Endothelial cell of umbilical vein (primary cell): ENCODE measurements at regions not wholly inside any gene's neighbourhood (a gene's known extent, or its start where the extent isn't known, plus 50 kb on each side); places are given as distances from the start of the nearest gene placed in this dataset.

ENCODE experiments used
- BruUV-seq: library from RNA; stranded (reverse); fragments of 400-500 nt; replicated peaks from 2 replicates; lab custom pipeline; 2021; lab: Mats Ljungman, UMichigan
- CTCF ChIA-PET: fragments of 300-600, 350-600 bp; sonication (Branson Sonifier 250); formaldehyde crosslinking; loops from one replicate; lab custom pipeline; 2021; ENCODE audit warnings: antibody characterized with exemption, inconsistent platforms; lab: Charles Lee
- POLR2A ChIA-PET: fragments of 300-600, 350-600 bp; sonication (Branson Sonifier 250); formaldehyde crosslinking; loops from one replicate; lab custom pipeline; 2021; ENCODE audit warnings: antibody characterized with exemption, inconsistent platforms; lab: Charles Lee
- DNase-seq: peaks from one replicate; pipeline ENCODE4 v3.0.0-alpha.2; 2011; ENCODE audit warnings: low read depth, low spot score
- FAIRE-seq: peaks from 2 replicates; lab custom pipeline; 2011; peaks lifted over from hg19 to GRCh38; lab: Jason Lieb, UNC
- H2AFZ ChIP-seq: 2 replicates; pipeline ENCODE4 v1.6.0; 2012; ENCODE audit warnings: low read depth, low read length, control low read depth, inconsistent platforms
- H3K27ac ChIP-seq: 2 replicates; pipeline ENCODE4 v1.5.1; 2011; ENCODE audit warnings: low read depth, mild to moderate bottlenecking, control low read depth, low read length, moderate library complexity; ENCODE audit not compliant: insufficient read depth
- H3K27me3 ChIP-seq, 2 experiments: 2 replicates each; pipeline versions ENCODE4 v1.6.0 to v1.6.1; 2011; ENCODE audit warnings: low read length in 2 of 2, mixed read lengths in 1 of 2; ENCODE audit not compliant: control insufficient read depth in 2 of 2, insufficient read depth in 2 of 2
- H3K36me3 ChIP-seq, 2 experiments: 2 replicates in 1 of 2; 3 replicates in 1 of 2; pipeline ENCODE4 v1.5.1; 2011; ENCODE audit warnings: low read length in 2 of 2, mild to moderate bottlenecking in 1 of 2, moderate library complexity in 1 of 2; ENCODE audit not compliant: control insufficient read depth in 2 of 2, insufficient read depth in 2 of 2; ENCODE audit errors: extremely low read depth in 1 of 2
- H3K4me1 ChIP-seq: 3 replicates; pipeline ENCODE4 v1.5.1; 2011; ENCODE audit warnings: mild to moderate bottlenecking, low read length; ENCODE audit not compliant: control insufficient read depth, insufficient read depth; ENCODE audit errors: extremely low read depth
- H3K4me2 ChIP-seq: 2 replicates; pipeline ENCODE4 v1.6.1; 2011; ENCODE audit warnings: low read length, control low read depth, mixed read lengths; ENCODE audit not compliant: insufficient read depth
- H3K4me3 ChIP-seq, 3 experiments: fragments of 200-600 bp in 1 of 3; sonication (generic), shearing (Covaris generic) in 1 of 3; replicated peaks in 1 of 3; 2 replicates each; pipeline ENCODE4 v1.5.1; 2011 to 2016; ENCODE audit warnings: control low read depth in 3 of 3, low read length in 3 of 3, mild to moderate bottlenecking in 2 of 3, inconsistent platforms in 1 of 3, low read depth in 1 of 3, moderate library complexity in 1 of 3; ENCODE audit not compliant: insufficient read depth in 1 of 3
- H3K79me2 ChIP-seq: 2 replicates; pipeline ENCODE4 v1.6.0; 2012; ENCODE audit warnings: low read length, inconsistent platforms; ENCODE audit not compliant: control insufficient read depth, insufficient read depth
- H3K9ac ChIP-seq: replicated peaks from 2 replicates; pipeline ENCODE3; 2011; ENCODE audit warnings: low read length, control low read depth; ENCODE audit not compliant: insufficient read depth; ENCODE audit errors: extremely low read depth
- H3K9me1 ChIP-seq: replicated peaks from 3 replicates; pipeline ENCODE4 v1.6.0; 2011; ENCODE audit warnings: mild to moderate bottlenecking, low read length; ENCODE audit not compliant: control insufficient read depth, insufficient read depth; ENCODE audit errors: extremely low read depth
- H3K9me3 ChIP-seq: replicated peaks from 2 replicates; pipeline ENCODE4 v1.5.1; 2012; ENCODE audit warnings: low read length, inconsistent platforms; ENCODE audit not compliant: control insufficient read depth, insufficient read depth
- H4K20me1 ChIP-seq: replicated peaks from 2 replicates; pipeline ENCODE3; 2011; ENCODE audit warnings: mild to moderate bottlenecking, low read length; ENCODE audit not compliant: control insufficient read depth, insufficient read depth; ENCODE audit errors: extremely low read depth
- CTCF ChIP-seq, 2 donors: IDR thresholded peaks; 1 replicate in 1 of 2; 2 replicates in 1 of 2; pipeline ENCODE4 v1.5.1; 2011; ENCODE audit warnings: low read length in 2 of 2, mild to moderate bottlenecking in 2 of 2, moderate library complexity in 2 of 2, control low read depth in 1 of 2, inconsistent platforms in 1 of 2, low read depth in 1 of 2; ENCODE audit not compliant: insufficient read depth in 1 of 2; ENCODE audit errors: extremely low read depth in 1 of 2
- EZH2 ChIP-seq: IDR thresholded peaks from 2 replicates; pipeline ENCODE4 v1.6.1; 2012; ENCODE audit warnings: borderline replicate concordance, low read depth, mild to moderate bottlenecking, moderate library complexity, low read length, inconsistent platforms; ENCODE audit not compliant: severe bottlenecking
- FOS ChIP-seq: IDR thresholded peaks from 2 replicates; pipeline ENCODE4 v1.6.1; 2011; ENCODE audit warnings: mild to moderate bottlenecking, low read length, moderate library complexity, borderline replicate concordance; ENCODE audit not compliant: insufficient read depth
- GATA2 ChIP-seq: IDR thresholded peaks from 2 replicates; pipeline ENCODE4 v1.7.0; 2011; ENCODE audit warnings: low read depth, mild to moderate bottlenecking, moderate library complexity, mixed read lengths, low read length; ENCODE audit not compliant: insufficient read length, insufficient read depth
- JUN ChIP-seq: IDR thresholded peaks from 2 replicates; pipeline ENCODE4 v1.6.1; 2011; ENCODE audit warnings: borderline replicate concordance, low read depth; ENCODE audit not compliant: insufficient read length, insufficient read depth
- MAX ChIP-seq: IDR thresholded peaks from 2 replicates; pipeline ENCODE4 v1.6.1; 2011; ENCODE audit not compliant: insufficient read depth, insufficient read length
- MYC ChIP-seq: IDR thresholded peaks from one replicate; pipeline ENCODE4 v1.6.1; 2011; ENCODE audit warnings: mild to moderate bottlenecking, low read depth, low read length
- POLR2A ChIP-seq: IDR thresholded peaks from 2 replicates; pipeline ENCODE4 v1.6.1; 2012; ENCODE audit warnings: low read depth, mild to moderate bottlenecking, control low read depth, low read length
- POLR2AphosphoS5 ChIP-seq: IDR thresholded peaks from 2 replicates; pipeline ENCODE4 v1.6.1; 2012; ENCODE audit warnings: low read depth, mild to moderate bottlenecking, control low read depth, low read length, moderate library complexity; ENCODE audit not compliant: insufficient read depth
- dilution Hi-C: fragments of 300-500 bp; cut with MboI; formaldehyde crosslinking; loops from one replicate; pipeline ENCODE4 v1.15.0; 2019; ENCODE audit warnings: low sequenced_read_pairs; ENCODE audit not compliant: extremely low pct_ligation_motif_present
- intact Hi-C: fragments of 100-400 bp; cut with micrococcal nuclease; formaldehyde crosslinking; loops from one replicate; pipeline ENCODE4 v1.10.0; 2022

- BruUV-seq: no TSS peak
- CTCF ChIA-PET: no interaction called here
- no peak overlapping the region for H3K27ac ChIP-seq
Observed at GRCh38 chr17:77318491-77319210, 177.9 kb downstream of the SEC14L1 start.

GRCh38 chr17:77319211-77320043 lies 178.7 kb downstream of the SEC14L1 start:
- dilution Hi-C loops: no loop called here
- Histone ChIP-seq H3K36me3 (no peaks in the 10 kb centered on the region), H3K79me2 (no peaks in the 10 kb centered on the region), H4K20me1 (no peaks in the 10 kb centered on the region), H2AFZ (peak overlapping the region; percentile 71), H3K27me3 (no peaks in the 10 kb centered on the region), H3K9ac (peak overlapping the region; percentile 39), H3K27ac (no peak overlapping the region), H3K9me3 (no peaks in the 10 kb centered on the region), H3K4me1 (peaks cover 37% of the 10 kb centered on the region), H3K4me3 (no peak overlapping the region), H3K4me2 (peak overlapping the region; percentile 24), H3K9me1 (no peaks in the 10 kb centered on the region)
- BruUV-seq: no TSS peak
- intact Hi-C loops: no loop called here
- TF ChIP-seq JUN: no peak
- no peak for TF ChIP-seq GATA2
- no peak for TF ChIP-seq POLR2A
- TF ChIP-seq MYC: no peak
- TF ChIP-seq POLR2AphosphoS5: no peak
- TF ChIP-seq CTCF (IDR thresholded peaks at IDR 0.05; ENCODE audit: extremely low read depth in 1 of 2, insufficient read depth in 1 of 2, low read depth in 1 of 2, low read length in 2 of 2): no peak
- TF ChIP-seq FOS: no peak
- no peak for TF ChIP-seq EZH2
- TF ChIP-seq MAX: no peak
- FAIRE-seq (peak; percentile 67), DNase-seq (no peak)
- POLR2A ChIA-PET: no interaction called here
- CTCF ChIA-PET: no interaction called here

More at GRCh38 chr17:77318491-77319210, 177.9 kb downstream of the SEC14L1 start:
- dilution Hi-C loops (no loop called here), intact Hi-C loops (no loop called here)
- Histone ChIP-seq H3K9me1 (no peaks in the 10 kb centered on the region), H3K9ac (no peak overlapping the region), H3K27me3 (no peaks in the 10 kb centered on the region), H2AFZ (peak overlapping the region; percentile 71), H3K4me1 (peaks cover 34% of the 10 kb centered on the region), H3K4me3 (no peak overlapping the region), H3K9me3 (no peaks in the 10 kb centered on the region), H4K20me1 (no peaks in the 10 kb centered on the region), H3K36me3 (no peaks in the 10 kb centered on the region), H3K4me2 (no peak overlapping the region), H3K79me2 (no peaks in the 10 kb centered on the region)
- POLR2A ChIA-PET: no interaction called here
- DNase-seq (no peak), FAIRE-seq (no peak)
- TF ChIP-seq GATA2: no peak
- no peak for TF ChIP-seq POLR2A
